ENCODE measurements at regions not wholly inside any gene's neighbourhood (a gene's known extent, or its start where the extent isn't known, plus 50 kb on each side); places are given as distances from the start of the nearest gene placed in this dataset.
"Not testable (repeated sequence)": the region's sequence is repeated elsewhere in the genome, so short reads cannot be mapped to it uniquely, and the experiment has no call there.

DNA sequence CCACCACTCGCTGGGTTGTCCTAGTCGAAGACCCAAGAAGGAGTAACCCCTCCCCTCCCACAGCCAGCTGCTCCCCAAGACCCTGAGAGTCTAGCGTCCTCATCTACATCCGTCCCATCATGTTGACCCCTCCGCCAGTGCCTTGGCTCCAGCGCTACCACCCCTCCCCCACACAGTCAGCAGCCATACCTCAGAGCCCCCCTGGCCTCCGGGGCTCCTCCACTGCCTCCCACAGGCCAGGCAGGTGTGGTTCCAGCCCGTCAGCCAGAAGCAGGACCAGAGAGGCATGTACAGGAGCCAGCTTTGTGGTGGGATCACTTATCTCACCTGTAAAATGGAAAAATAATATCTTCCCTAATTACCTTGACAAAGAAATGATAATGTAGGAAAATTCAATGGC, 51.5 kb upstream of the PHF21B start:
- DNase-seq (ENCODE audit: low spot score) = no peak
- intact Hi-C loops (cut with DNase I) = no loop called here

DNA sequence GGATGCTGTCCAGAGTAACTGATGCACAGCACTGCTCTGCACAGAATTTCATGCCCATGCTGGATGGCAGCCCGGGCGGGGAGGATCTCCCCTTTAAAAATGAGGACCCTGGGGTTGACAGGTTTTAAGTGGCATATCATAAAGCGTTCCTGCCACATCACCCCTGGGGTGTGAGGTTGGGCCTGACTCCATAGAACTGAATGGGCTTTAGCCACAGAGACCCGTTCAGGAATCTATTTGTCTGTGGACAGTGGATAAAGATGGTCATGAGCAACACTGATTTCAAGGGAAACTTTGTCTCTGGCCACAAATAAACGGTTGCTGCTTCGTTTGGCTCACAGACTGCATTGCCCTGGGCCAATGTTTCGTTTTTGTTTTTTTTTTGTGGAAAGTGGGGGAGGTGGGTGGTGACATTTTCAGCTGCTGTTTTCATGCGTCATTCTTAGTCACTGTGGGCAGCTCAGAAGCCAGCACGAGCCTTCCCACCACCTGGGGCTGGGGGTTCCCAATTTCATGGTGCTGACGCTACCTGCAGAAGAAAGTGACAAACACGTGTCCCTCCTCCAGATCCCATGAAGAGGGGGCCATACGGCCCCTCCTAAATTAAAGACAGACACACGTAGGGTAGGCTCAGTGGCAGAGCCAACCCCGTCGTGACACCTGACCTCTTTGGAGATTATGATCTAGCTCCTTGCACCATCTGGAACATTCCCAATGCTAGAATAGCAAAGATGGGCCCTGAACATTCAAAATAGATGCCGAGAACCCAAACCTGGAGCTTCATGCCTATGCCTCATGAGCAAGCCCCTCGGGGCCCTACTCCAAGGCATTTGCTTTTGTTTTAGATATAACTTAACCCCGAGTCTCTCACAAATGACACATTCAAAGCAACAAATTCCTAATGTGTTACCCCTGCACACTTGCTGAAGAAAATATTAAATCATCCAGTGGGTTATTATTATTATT, 54.8 kb upstream of the PHF21B start:
- intact Hi-C loops (cut with DNase I) = no loop called here
- no peak for DNase-seq (ENCODE audit: low spot score)

DNA sequence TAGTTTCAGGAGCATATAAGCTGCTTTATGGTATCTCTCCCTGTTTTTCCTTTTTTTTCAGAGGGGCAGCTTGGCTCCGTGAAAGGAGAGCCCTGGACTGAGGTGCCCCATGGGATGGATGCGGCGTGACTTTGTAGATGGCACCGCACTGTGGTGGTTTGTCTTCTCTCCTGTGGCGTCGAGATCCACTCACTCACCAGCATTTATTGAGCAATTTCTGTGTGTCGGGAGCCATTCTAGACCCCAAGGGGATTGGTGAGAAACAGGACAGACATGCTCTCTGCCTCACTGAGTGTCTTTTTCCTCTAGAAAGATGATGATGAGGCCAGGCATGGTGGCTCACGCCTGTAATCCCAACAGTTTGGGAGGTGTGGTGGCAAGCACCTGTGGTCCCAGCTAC, 55.9 kb upstream of the PHF21B start:
- intact Hi-C loops (cut with DNase I) = no loop called here
- DNase-seq (ENCODE audit: low spot score) = no peak

DNA sequence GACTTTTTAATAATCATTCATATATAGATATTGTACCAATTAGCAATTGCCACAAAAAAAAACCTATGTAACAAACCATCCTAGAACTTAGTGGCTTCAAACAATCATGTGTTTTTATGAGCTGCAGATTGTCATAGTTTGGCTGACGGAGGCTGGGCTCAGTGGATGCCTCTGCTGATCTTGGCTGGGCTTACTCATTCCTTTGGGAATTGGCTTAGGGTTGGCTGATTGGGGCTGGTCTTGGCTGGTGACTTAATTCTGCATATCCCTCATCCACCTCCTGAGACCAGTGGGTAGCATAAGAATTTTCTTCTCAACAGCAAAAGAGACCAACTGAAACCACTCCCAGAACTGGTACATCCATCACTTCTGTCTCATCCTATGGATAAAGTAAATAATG, 57.9 kb upstream of the PHF21B start:
- no peak for DNase-seq (ENCODE audit: low spot score)
- intact Hi-C loops (cut with DNase I) = no loop called here

DNA sequence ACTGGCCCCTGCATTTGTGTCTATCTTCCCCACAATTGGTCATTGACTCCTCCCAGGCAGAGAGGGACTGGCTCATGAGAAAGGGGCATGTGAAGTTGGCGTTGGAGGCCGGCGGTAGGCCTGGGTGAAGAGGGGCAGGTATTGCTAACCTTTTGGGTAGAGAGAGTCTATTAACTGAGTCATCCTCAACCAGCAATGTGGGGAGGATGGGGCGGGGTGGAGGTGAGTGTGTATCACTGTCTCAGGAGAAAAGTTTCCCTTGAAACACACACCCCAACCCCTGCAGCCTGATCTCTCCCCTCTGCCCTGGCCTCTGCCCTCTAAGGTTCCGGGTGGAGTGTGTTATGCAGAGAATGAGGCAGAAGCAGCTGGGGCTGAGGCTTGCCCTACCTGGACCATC, 60.1 kb upstream of the PHF21B start:
- no peak for DNase-seq (ENCODE audit: low spot score)
- intact Hi-C loops (cut with DNase I) = no loop called here

DNA sequence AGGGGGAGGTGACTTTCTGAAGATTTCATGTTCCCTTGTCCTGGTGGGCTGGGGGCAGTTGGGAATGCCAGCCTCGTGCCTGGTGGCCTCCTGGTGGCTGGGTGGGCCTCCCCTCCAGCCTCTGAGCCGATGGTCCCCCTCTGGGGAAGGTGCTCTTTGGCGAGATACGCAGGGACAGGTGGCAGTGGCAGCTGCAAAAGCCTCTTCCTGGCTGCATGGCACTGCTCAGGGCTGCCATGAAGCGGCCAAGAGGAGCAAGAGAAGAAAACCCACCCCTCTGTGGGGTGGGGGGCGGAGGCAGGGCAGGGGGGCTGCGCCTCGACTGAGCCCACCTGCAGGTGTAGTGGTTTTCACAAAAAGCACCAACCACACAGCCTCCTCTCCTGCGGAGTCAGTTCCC, 61.8 kb upstream of the PHF21B start:
- intact Hi-C loops (cut with DNase I) = no loop called here
- DNase-seq (ENCODE audit: low spot score) = no peak

DNA sequence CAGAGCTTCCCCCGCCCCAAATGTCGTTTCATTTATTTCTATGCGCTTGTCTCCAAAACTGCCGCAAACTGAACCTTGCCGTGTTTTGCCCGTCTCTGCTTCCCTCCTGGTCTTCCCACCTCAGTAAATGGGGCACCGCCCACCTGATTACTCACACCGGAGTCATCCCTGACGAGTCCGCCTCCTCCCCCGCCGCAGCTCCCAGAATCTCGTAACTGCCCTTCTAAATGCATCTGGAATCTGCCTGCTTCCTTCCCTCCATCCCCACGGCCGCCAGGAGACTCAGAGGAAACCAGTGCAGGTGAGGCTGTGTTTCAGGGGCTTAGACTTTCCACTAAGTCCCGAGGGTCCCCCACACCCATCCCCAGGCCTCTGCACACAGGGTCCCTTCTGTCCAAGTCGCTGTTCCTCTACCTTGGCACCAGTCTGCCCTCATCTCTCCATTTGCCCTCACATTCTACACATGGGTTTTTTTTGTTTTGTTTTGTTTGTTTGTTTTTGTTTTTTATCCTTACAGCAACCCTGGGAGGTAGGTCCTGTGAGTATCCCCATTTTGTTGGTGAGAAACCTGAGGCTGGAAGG, 62.6 kb upstream of the PHF21B start:
- intact Hi-C loops (cut with DNase I) = no loop called here
- DNase-seq (ENCODE audit: low spot score) = no peak

DNA sequence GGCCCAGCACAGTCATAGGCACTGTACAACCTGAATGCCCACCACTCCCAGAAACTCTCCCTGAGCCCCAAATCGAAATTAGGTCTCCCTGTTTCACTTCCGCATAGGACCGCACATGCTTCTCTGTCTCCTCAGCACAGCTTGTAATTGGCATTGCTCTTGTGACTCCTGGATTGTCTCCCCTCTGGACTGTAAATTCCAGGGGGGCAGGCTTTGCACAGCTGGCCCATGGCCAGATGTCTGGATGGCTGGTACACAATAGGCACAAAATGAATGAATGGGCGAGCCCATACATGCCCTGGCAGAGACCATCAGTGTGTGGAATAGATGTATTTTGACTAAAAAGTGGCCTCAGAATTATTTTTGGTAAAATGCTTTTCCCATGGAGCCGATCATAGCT, 63.3 kb upstream of the PHF21B start:
- intact Hi-C loops (cut with DNase I) = no loop called here
- no peak for DNase-seq (ENCODE audit: low spot score)

DNA sequence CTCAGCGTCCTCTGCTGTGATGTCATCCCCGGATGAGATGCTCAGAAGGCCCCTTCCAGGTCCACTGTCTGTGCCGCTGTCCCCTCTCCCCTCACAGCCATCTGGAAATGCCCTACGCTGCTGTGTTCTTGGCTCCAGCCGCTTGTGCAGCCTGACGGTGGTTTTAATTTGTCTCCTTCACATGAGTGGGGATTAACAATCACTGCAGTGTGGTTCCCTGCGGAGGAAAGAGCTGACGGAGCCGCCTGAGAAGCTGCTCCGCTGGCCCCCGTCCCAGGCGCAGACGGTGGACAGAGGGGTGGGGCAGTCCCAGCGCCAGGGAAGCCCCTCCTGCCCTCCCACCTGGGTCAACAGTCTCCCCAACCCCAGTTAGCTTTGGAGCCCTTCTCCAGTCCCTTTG, 67.5 kb upstream of the PHF21B start:
- no peak for DNase-seq (ENCODE audit: low spot score)
- intact Hi-C loops (cut with DNase I) = no loop called here

DNA sequence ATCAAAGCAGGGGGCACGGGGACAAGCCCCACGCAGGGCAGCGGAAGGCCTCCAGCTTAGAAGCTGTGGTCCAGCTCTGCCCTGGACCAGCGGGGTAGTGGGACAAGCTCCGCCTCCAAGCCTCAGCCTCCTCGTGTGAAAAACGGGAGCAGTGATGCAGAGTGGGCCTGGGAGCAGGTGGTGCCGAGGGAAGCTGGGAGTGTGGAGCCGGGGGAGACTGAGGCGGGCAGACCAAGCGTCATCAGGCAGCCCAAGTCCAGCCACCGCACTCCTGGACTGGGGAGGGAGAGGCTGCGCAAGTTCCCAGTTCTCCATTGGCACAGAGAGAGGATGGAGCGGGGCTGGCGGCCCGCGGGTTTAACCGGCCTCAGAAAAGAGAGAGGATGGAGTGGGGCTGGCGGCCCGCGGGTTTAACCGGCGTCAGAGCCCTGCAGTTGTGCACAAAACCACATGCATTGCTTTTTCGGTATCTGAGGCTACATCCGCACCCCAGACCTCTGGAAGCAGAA, 68.1 kb upstream of the PHF21B start:
- DNase-seq (ENCODE audit: low spot score) = no peak
- intact Hi-C loops (cut with DNase I) = no loop called here

DNA sequence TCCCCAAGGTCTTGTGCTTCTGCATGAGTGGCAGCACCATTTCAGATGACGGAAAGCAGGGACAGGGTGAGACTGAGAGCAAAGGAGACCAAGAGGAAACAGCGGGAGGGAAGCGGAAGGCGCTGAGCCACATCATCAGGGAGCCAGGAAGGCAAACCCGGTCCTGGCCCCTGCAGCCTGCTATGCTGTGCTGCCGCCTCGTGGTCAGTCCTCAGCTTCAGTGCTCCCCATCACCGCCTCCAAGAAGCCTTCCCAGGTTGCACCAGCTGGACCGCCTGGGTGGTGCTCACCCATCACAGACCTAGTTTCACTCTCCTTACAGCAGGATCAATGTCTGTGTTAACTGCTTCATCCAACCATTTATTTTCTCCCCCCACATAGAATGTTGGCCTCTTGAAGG, 73.0 kb upstream of the PHF21B start:
- intact Hi-C loops (cut with DNase I) = no loop called here
- DNase-seq (ENCODE audit: low spot score) = no peak

DNA sequence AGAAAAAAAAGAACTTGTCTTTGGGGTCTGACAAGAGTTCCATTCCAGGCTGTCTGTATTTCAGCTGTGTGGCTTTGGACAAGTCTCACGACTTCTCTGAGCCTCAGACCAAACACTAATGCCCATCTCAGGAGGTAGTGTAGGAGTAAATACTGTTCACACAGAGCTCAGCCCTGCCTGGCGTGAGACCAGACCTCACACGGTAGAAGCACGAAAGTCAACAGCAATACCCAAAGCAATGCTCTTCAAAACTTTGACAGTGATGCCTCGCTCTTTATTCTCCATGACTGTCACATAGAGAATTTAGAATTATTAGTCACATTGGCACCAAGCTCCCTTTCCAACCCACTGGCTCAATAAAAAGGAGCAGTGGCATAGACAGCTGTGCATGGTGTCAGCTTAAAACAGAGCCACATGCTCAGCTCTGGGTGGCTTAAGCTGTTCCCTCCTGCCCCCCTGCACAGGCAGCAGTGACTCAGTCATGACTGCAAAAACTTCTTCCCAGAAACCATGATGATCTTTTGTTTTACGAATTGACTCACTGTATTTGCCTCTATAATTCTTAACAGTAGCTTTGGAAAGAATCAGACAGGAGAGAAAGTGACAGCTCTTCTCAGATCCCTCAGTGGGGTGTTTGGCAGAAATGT, 74.0 kb upstream of the PHF21B start:
- intact Hi-C loops (cut with DNase I) = no loop called here
- no peak for DNase-seq (ENCODE audit: low spot score)

DNA sequence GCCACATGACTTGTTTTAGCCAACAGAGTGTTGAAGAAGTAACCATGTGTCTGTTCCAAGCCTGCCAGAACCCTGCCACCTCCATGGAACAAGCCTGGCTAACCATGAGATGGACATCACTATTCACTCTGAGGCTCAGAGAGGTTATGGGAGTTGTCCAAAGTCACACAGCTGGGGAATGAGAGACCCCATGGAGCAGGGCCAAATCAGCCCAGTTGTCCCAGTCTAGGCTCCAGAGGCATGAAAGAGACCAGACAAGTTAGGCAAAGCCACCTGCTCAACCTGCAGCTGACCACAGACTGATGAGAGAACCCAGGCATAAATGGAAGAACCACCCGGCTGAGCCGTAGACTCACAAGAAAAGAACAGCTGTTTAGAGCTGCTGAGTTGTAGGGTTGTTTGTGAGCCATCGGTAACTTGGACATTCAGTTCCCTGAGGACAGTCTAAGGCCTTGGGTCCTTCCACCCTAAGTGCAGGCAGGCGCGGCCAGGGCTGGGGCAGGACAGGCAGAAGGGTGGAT, 74.7 kb upstream of the PHF21B start:
- DNase-seq (ENCODE audit: low spot score) = no peak
- intact Hi-C loops (cut with DNase I) = no loop called here

DNA sequence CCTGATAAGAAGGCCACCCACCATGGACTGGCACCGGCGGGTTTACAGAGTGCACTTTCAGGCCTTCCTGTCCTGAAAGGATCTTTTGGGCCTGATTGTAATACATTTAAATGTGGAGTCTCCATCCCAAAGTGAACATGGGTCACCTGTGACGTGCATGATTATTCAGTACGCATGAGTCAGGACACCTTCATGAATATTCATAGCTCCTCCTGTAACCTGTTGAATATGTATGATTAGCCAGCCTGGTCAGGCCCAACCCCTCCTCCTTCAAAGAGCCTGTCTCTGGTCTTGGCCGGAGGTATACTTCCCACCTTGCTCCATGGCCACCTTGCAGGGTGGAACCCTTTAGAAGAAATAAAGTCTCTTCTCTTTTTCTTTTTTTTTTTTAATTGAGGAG, 75.9 kb upstream of the NUP50 start:
- intact Hi-C loops (cut with DNase I) = no loop called here
- no peak for DNase-seq (ENCODE audit: low spot score)

DNA sequence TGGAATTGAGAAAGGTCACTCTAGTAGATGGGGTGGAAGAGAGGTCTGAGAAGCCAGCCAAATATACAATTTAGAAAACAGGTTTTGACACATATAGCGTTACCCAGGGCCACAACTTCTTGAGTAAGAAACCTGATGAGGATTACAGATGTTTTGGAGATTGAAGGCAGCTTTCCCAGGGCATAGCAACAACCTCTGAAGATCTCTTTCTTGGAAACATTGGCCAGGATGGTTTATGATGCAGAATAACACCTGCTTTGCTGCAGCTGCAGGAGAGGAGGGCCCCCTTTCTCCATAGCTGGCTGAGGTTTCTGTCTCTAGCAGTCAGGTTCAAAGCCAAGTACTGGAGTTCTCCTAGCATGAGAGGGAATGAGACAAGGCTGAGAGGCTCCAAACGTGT, 75.1 kb upstream of the NUP50 start:
- intact Hi-C loops (cut with DNase I) = no loop called here
- no peak for DNase-seq (ENCODE audit: low spot score)

DNA sequence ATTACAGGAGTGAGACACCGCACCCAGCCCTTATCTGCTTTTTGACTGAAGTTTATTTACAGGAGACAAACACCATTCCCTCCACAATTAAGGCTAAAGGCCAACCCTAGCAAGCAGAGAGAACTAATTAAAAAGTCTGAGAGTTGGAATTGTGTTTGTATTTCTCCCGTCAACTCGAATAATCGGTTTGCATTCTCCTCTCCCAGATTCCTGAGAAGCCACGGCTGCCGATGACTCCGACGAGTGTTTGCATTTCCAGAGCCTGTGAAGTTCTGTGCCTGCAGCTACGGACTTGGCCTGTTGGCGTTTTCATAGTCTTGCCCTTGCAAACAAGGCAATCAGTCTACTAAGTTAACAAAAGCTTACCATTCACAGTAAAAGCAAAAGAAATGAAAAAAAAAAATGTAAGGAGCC, 73.2 kb upstream of the NUP50 start:
- DNase-seq (ENCODE audit: low spot score) = no peak

DNA sequence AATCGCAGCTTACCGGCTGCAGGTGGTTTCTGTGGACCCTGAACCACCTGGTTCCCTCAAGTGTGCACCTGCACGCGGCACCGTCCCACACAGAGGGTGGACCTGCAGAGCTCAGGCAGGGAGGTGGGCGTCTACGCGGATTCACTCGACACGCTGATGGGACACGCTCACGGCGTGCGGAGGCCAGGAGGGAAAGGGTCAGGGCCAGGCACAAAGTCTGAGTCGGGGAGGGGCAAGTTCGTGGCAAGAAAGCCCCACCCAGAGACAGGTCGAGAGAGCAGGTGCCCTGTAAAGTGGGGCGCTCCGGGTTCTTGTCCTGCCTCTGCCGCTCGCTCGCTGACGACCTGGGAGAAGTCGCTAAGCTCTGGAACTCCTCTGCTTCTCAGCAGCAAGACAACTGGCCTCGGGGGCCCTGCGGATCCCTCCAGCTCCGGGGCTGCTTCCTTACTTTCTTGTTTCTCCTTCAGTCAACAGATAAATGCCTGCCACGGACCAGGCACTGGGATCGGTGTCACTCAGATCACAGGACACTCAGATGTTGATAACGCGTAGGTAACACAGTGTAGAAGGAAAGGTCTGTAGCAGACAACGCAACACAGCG, 72.4 kb upstream of the NUP50 start:
- intact Hi-C loops (cut with DNase I) = no loop called here
- DNase-seq (ENCODE audit: low spot score) = no peak

More for the DNA sequence above, 73.2 kb upstream of the NUP50 start:
- intact Hi-C loops (cut with DNase I) = no loop called here

DNA sequence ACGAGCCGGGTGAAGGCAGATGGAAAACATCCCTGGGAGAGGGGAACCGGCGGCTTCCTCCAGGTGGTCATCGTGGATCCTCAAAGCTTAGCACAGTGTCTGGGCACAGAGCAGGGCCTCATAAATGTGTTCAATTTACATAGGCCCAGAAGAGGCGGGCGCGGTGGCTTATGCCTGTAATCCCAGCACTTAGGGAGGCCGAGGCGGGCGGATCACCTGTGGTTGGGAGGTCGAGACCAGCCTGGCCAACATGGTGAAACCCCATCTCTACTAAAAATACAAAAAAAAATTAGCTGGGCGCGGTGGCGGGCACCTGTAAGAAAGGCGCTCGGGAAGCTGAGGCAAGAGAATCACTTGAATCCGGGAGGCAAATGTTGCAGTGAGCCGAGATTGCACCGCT, 71.8 kb upstream of the NUP50 start:
- intact Hi-C loops (cut with DNase I); DNase-seq (ENCODE audit: low spot score): not testable (repeated sequence)

DNA sequence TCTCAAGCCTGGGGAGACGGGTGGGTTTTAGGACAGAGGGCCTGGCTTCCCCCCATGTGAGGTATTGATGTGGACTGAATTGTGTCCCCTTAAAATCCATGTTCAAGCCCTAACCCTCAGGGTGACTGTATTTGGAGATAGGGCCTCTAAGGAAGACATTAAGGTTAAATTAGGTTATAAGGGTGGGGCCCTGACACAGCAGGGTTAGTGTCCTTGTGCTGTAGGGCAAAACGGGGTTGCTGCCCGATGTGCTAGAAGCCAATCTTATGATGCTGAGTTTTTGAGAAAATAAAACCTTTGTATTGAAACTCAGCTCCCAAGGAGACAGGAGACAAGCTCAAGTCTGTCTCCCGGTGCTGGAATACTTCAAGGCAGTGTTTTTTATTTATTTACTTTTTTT, 71.1 kb upstream of the NUP50 start:
- intact Hi-C loops (cut with DNase I) = no loop called here

DNA sequence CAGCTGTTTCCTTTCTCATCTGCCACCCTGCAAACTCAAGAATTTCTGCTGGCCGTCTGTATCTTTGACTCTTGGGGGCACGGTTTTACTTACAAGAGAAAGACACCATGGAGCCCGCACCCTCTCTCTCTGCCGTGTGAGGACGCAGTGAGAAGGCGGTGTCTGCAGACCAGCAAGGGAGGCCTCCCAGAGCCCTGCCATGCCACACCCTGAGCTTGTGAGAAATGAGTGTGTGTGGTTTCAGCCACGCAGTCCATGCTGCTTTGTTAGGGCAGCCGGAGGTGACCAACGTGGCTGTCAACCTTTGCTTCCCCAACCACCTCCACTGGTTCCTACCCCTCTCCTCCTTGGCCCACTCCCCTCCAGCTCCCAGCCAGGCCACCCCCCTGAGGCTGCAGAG, 70.1 kb upstream of the NUP50 start:
- intact Hi-C loops (cut with DNase I) = no loop called here
- no peak for DNase-seq (ENCODE audit: low spot score)

More for the DNA sequence above, 71.1 kb upstream of the NUP50 start:
- DNase-seq (ENCODE audit: low spot score) = no peak

Data from posterior vena cava (tissue), 2 donors.